RWPE1 (cell line): ENCODE measurements at regions not wholly inside any gene's neighbourhood (a gene's known extent, or its start where the extent isn't known, plus 50 kb on each side); places are given as distances from the start of the nearest gene placed in this dataset.

Experiments
- CTCF ChIA-PET: fragments of 350-600 bp; sonication (Branson Sonifier 250); formaldehyde crosslinking; extraction: SDS; loops from one replicate; lab custom pipeline; 2021; lab: Yijun Ruan, JAX
- POLR2A ChIA-PET: fragments of 400-600 bp; formaldehyde crosslinking; extraction: SDS; loops from one replicate; lab custom pipeline; 2020; ENCODE audit warnings: antibody characterized with exemption; ENCODE audit not compliant: low non-redundant PET; lab: Yijun Ruan, JAX
- DNase-seq: peaks from one replicate; pipeline ENCODE4 v3.0.0; 2012; ENCODE audit warnings: low spot score
- H3K27ac ChIP-seq: fragments of 450-650 bp; 2 replicates; pipeline ENCODE4 v1.5.1; 2017
- CTCF ChIP-seq: fragments of 450-650 bp; conservative IDR thresholded peaks from 2 replicates; pipeline ENCODE4 v1.5.1; 2017; ENCODE audit warnings: low read depth, mild to moderate bottlenecking

- CTCF ChIA-PET = no interaction called here
- no peak overlapping the region for H3K27ac ChIP-seq
- DNase-seq = no peak
- TF ChIP-seq CTCF = no peak
- POLR2A ChIA-PET = no interaction called here
Observed at GRCh38 chr14:104393898-104394381, 185.6 kb upstream of the C14orf180 start.

- no peak for TF ChIP-seq CTCF
- no peak for DNase-seq
- no peak overlapping the region for H3K27ac ChIP-seq
- CTCF ChIA-PET = no interaction called here
- POLR2A ChIA-PET = no interaction called here
Observed at GRCh38 chr14:104394409-104394851, 185.1 kb upstream of the C14orf180 start.

GRCh38 chr14:104395276-104395675 lies 184.3 kb upstream of the C14orf180 start:
- no peak for DNase-seq
- no peak for TF ChIP-seq CTCF
- ChIA-PET POLR2A (no interaction called here), CTCF (no interaction called here)
- H3K27ac ChIP-seq = no peak overlapping the region

GRCh38 chr14:104395941-104396681 lies 183.5 kb upstream of the C14orf180 start:
- CTCF ChIA-PET = no interaction called here
- no peak overlapping the region for H3K27ac ChIP-seq
- POLR2A ChIA-PET = no interaction called here
- DNase-seq = peak; percentile 18
- TF ChIP-seq CTCF = no peak

GRCh38 chr14:104396682-104397470 lies 182.7 kb upstream of the C14orf180 start:
- no peak for DNase-seq
- CTCF ChIA-PET = no interaction called here
- H3K27ac ChIP-seq = no peak overlapping the region
- POLR2A ChIA-PET = no interaction called here
- TF ChIP-seq CTCF = no peak

- TF ChIP-seq CTCF = no peak
- ChIA-PET POLR2A (no interaction called here), CTCF (interaction anchor here (0.6 kb wide), 1 partner anchor 12 kb away, joined by 3 read pairs; no protein-coding TSS in a partner anchor)
- no peak for DNase-seq
- H3K27ac ChIP-seq = no peak overlapping the region
Observed at GRCh38 chr14:104397956-104398355, 181.6 kb upstream of the C14orf180 start.
